ENCODE measurements at regions not wholly inside any gene's neighbourhood (a gene's known extent, or its start where the extent isn't known, plus 50 kb on each side); places are given as distances from the start of the nearest gene placed in this dataset.

GRCh38 chr2:162914161-162914560, 75.6 kb upstream of the KCNH7 start:
- TF ChIP-seq POLR2AphosphoS5 (IDR thresholded peaks at IDR 0.05; ENCODE audit: low read depth, low read length) (no peak), POLR2A (IDR thresholded peaks at IDR 0.05; ENCODE audit: low read depth, low read length) (no peak), PAX5 (IDR thresholded peaks at IDR 0.05; ENCODE audit: insufficient read depth, low read length, severe bottlenecking) (no peak), TAF1 (IDR thresholded peaks at IDR 0.05; ENCODE audit: low read depth, low read length) (no peak), SPI1 (IDR thresholded peaks at IDR 0.05; ENCODE audit: low read depth, low read length) (no peak), POU2F2 (IDR thresholded peaks at IDR 0.05; ENCODE audit: low read depth, low read length) (no peak)
